IMR-90 (cell line): ENCODE measurements at regions not wholly inside any gene's neighbourhood (a gene's known extent, or its start where the extent isn't known, plus 50 kb on each side); places are given as distances from the start of the nearest gene placed in this dataset.

ENCODE experiments used
- ATAC-seq: fragments of 200-7000 bp; cut with Tn5 transposase; 2 replicates; pipeline ENCODE4 v1.9.1; 2020; ENCODE audit warnings: low read depth, mild to moderate bottlenecking, moderate library complexity
- BruUV-seq: library from RNA; stranded (reverse); fragments of 400-500 nt; replicated peaks from 2 replicates; lab custom pipeline; 2021; lab: Mats Ljungman, UMichigan
- CTCF ChIA-PET: fragments of 300-600 bp; formaldehyde crosslinking; extraction: SDS; loops from one replicate; lab custom pipeline; 2021; ENCODE audit warnings: antibody characterized with exemption; lab: Yijun Ruan, JAX
- POLR2A ChIA-PET: fragments of 300-600 bp; sonication (Branson Sonifier 250); formaldehyde crosslinking; loops from one replicate; lab custom pipeline; 2022; ENCODE audit warnings: antibody characterized with exemption; ENCODE audit not compliant: unreplicated experiment; lab: Charles Lee
- DNase-seq: peaks from one replicate; pipeline ENCODE4 v3.0.0; 2013
- H2AFZ ChIP-seq: replicated peaks from 2 replicates; pipeline ENCODE3; 2013; ENCODE audit warnings: low read length, mild to moderate bottlenecking; ENCODE audit not compliant: poor library complexity
- H2AK5ac ChIP-seq: 2 replicates; pipeline ENCODE4 v1.6.1; 2013; ENCODE audit warnings: low read depth, low read length, inconsistent platforms
- H2AK9ac ChIP-seq: replicated peaks from 2 replicates; pipeline ENCODE3; 2013; ENCODE audit warnings: mild to moderate bottlenecking, low read depth, low read length, moderate library complexity; ENCODE audit not compliant: poor library complexity
- H2BK120ac ChIP-seq: 2 replicates; pipeline ENCODE4 v1.6.1; 2013; ENCODE audit warnings: low read depth, low read length, inconsistent platforms
- H2BK15ac ChIP-seq: 3 replicates; pipeline ENCODE4 v1.6.1; 2013; ENCODE audit warnings: low read depth, low read length, inconsistent platforms
- H2BK20ac ChIP-seq: 2 replicates; pipeline ENCODE4 v1.6.1; 2013; ENCODE audit warnings: low read depth, mild to moderate bottlenecking, inconsistent platforms, low read length, moderate library complexity
- H2BK5ac ChIP-seq: 2 replicates; pipeline ENCODE4 v1.6.1; 2013; ENCODE audit warnings: mild to moderate bottlenecking, low read depth, low read length, inconsistent platforms; ENCODE audit not compliant: poor library complexity, severe bottlenecking
- H3K14ac ChIP-seq: replicated peaks from 2 replicates; pipeline ENCODE4 v1.6.1; 2013; ENCODE audit warnings: low read depth, low read length, inconsistent platforms
- H3K18ac ChIP-seq: 2 replicates; pipeline ENCODE4 v1.6.1; 2013; ENCODE audit warnings: low read depth, low read length, control low read depth
- H3K23ac ChIP-seq: 2 replicates; pipeline ENCODE4 v1.6.1; 2013; ENCODE audit warnings: low read depth, low read length, inconsistent platforms
- H3K27ac ChIP-seq: 2 replicates; pipeline ENCODE4 v1.5.1; 2013; ENCODE audit warnings: mild to moderate bottlenecking, control low read depth, low read length; ENCODE audit not compliant: insufficient read depth
- H3K27me3 ChIP-seq: 2 replicates; pipeline ENCODE4 v1.6.1; 2013; ENCODE audit warnings: low read length; ENCODE audit not compliant: control insufficient read depth, insufficient read depth
- H3K36me3 ChIP-seq: 2 replicates; pipeline ENCODE4 v1.6.1; 2013; ENCODE audit warnings: low read length, mixed read lengths; ENCODE audit not compliant: control insufficient read depth, insufficient read depth
- H3K4ac ChIP-seq: 2 replicates; pipeline ENCODE4 v1.6.1; 2013; ENCODE audit warnings: low read depth, low read length, inconsistent platforms
- H3K4me1 ChIP-seq: 2 replicates; pipeline ENCODE4 v1.6.1; 2013; ENCODE audit warnings: low read length, mixed read lengths; ENCODE audit not compliant: control insufficient read depth, insufficient read depth
- H3K4me2 ChIP-seq: 2 replicates; pipeline ENCODE4 v1.6.1; 2013; ENCODE audit warnings: low read depth, mild to moderate bottlenecking, control low read depth, low read length, moderate library complexity
- H3K4me3 ChIP-seq: 2 replicates; pipeline ENCODE4 v1.5.1; 2013; ENCODE audit warnings: low read depth, mild to moderate bottlenecking, control low read depth, low read length, moderate library complexity; ENCODE audit not compliant: insufficient read depth
- H3K56ac ChIP-seq: 2 replicates; pipeline ENCODE4 v1.6.1; 2013; ENCODE audit warnings: low read length, inconsistent platforms; ENCODE audit not compliant: insufficient read depth; ENCODE audit errors: extremely low read depth
- H3K79me1 ChIP-seq, 2 experiments: 2 replicates each; pipeline ENCODE4 v1.6.1; 2013; ENCODE audit warnings: low read length in 2 of 2, inconsistent platforms in 1 of 2, low read depth in 1 of 2
- H3K9ac ChIP-seq: 2 replicates; pipeline ENCODE4 v1.6.1; 2013; ENCODE audit warnings: low read depth, low read length, control low read depth
- H3K9me1 ChIP-seq: 2 replicates; pipeline ENCODE4 v1.6.1; 2013; ENCODE audit warnings: low read length, inconsistent platforms; ENCODE audit not compliant: insufficient read depth
- H3K9me3 ChIP-seq: 2 replicates; pipeline ENCODE4 v1.6.1; 2013; ENCODE audit warnings: low read length; ENCODE audit not compliant: control insufficient read depth, insufficient read depth
- H4K20me1 ChIP-seq: 2 replicates; pipeline ENCODE4 v1.6.1; 2013; ENCODE audit warnings: low read length, inconsistent platforms; ENCODE audit not compliant: insufficient read depth
- H4K5ac ChIP-seq: 2 replicates; pipeline ENCODE4 v1.6.1; 2013; ENCODE audit warnings: mild to moderate bottlenecking, low read depth, low read length, control low read depth
- H4K8ac ChIP-seq, 2 experiments: 2 replicates each; pipeline ENCODE4 v1.6.1; 2013; ENCODE audit warnings: low read depth in 2 of 2, low read length in 2 of 2, control low read depth in 1 of 2, inconsistent platforms in 1 of 2
- H4K91ac ChIP-seq: 2 replicates; pipeline ENCODE4 v1.6.1; 2013; ENCODE audit warnings: low read depth, low read length, inconsistent platforms; ENCODE audit not compliant: insufficient read depth
- BHLHE40 ChIP-seq: fragments of 150-350 bp; IDR thresholded peaks from 2 replicates; pipeline ENCODE4 v1.6.1; 2016; ENCODE audit warnings: mild to moderate bottlenecking, low read depth, low read length
- CEBPB ChIP-seq: IDR thresholded peaks from 2 replicates; pipeline ENCODE4 v1.6.1; 2012; ENCODE audit warnings: low read depth, low read length, improper control_type of control experiment
- CHD1 ChIP-seq: IDR thresholded peaks from 2 replicates; pipeline ENCODE4 v1.6.1; 2012; ENCODE audit warnings: low read depth, low read length, improper control_type of control experiment
- ELK1 ChIP-seq: fragments of 150-350 bp; IDR thresholded peaks from 2 replicates; pipeline ENCODE4 v1.6.1; 2016; ENCODE audit warnings: low read depth, mild to moderate bottlenecking, low read length, moderate library complexity, borderline replicate concordance
- FOS ChIP-seq: fragments of 150-350 bp; IDR thresholded peaks from 2 replicates; pipeline ENCODE4 v1.6.1; 2016; ENCODE audit warnings: low read depth, low read length
- MAFK ChIP-seq: IDR thresholded peaks from 2 replicates; pipeline ENCODE4 v1.6.1; 2012; ENCODE audit warnings: low read depth, low read length, improper control_type of control experiment
- MXI1 ChIP-seq: IDR thresholded peaks from 2 replicates; pipeline ENCODE4 v1.6.1; 2012; ENCODE audit warnings: low read depth, mild to moderate bottlenecking, low read length, moderate library complexity, borderline replicate concordance
- NFE2L2 ChIP-seq: fragments of 150-350 bp; IDR thresholded peaks from 2 replicates; pipeline ENCODE4 v1.6.1; 2016; ENCODE audit warnings: low read depth, mild to moderate bottlenecking, low read length
- POLR2A ChIP-seq: IDR thresholded peaks from 2 replicates; pipeline ENCODE4 v1.6.1; 2012; ENCODE audit warnings: mild to moderate bottlenecking, low read depth, low read length
- RAD21 ChIP-seq: IDR thresholded peaks from 2 replicates; pipeline ENCODE4 v1.6.1; 2012; ENCODE audit warnings: low read length, improper control_type of control experiment
- RCOR1 ChIP-seq: IDR thresholded peaks from 2 replicates; pipeline ENCODE4 v1.6.1; 2012; ENCODE audit warnings: mild to moderate bottlenecking, low read length, improper control_type of control experiment; ENCODE audit not compliant: insufficient replicate concordance
- RFX5 ChIP-seq: IDR thresholded peaks from 2 replicates; pipeline ENCODE4 v1.8.0; 2012; ENCODE audit warnings: low read depth, mild to moderate bottlenecking, low read length, moderate library complexity
- SMC3 ChIP-seq: fragments of 150-350 bp; IDR thresholded peaks from 2 replicates; pipeline ENCODE4 v1.6.1; 2016; ENCODE audit warnings: low read depth, mild to moderate bottlenecking, antibody characterized with exemption, low read length, moderate library complexity
- WGBS, 2 experiments: methylation state at CpG; one replicate each; pipeline versions ENCODE4 v1.1.5 to v1.1.7; 2013; ENCODE audit warnings: missing lambda C conversion rate in 2 of 2; ENCODE audit not compliant: insufficient read length in 1 of 2; ENCODE audit errors: extremely low coverage in 2 of 2; 5-methylcytosine and 5-hydroxymethylcytosine counted together
- dilution Hi-C: fragments of 300-500 bp; cut with HindIII; formaldehyde crosslinking; loops from one replicate; pipeline ENCODE4 v1.14.3; 2018; ENCODE audit warnings: low sequenced_read_pairs; ENCODE audit not compliant: unreplicated experiment
- in situ Hi-C: fragments of 300-500 bp; cut with MboI; formaldehyde crosslinking; loops from 3 replicates; pipeline ENCODE4 v1.14.3; 2019; ENCODE audit warnings: low sequenced_read_pairs, inconsistent platforms, mixed read lengths
- intact Hi-C: fragments of 100-400 bp; cut with micrococcal nuclease; formaldehyde crosslinking; loops from 2 replicates; pipeline ENCODE4 v1.10.0; 2022
- TF ChIP-seq, protein P1 (sequence below): fragments of 150-350 bp; IDR thresholded peaks from 2 replicates; pipeline ENCODE4 v1.6.1; 2017; ENCODE audit warnings: mild to moderate bottlenecking, antibody characterized with exemption, low read length, low read depth

- Histone ChIP-seq H3K36me3 (no peaks in the 10 kb centered on the region), H3K4ac (no peak overlapping the region), H2BK5ac (no peak overlapping the region), H3K27ac (no peak overlapping the region), H2BK120ac (no peak overlapping the region), H3K4me2 (no peak overlapping the region), H3K14ac (no peak overlapping the region), H4K20me1 (no peaks in the 10 kb centered on the region), H2AK5ac (no peak overlapping the region), H2BK15ac (no peak overlapping the region), H3K56ac (no peak overlapping the region), H3K4me3 (no peak overlapping the region), H2BK20ac (no peak overlapping the region), H3K9me1 (no peaks in the 10 kb centered on the region), H3K9me3 (no peaks in the 10 kb centered on the region), H3K23ac (no peak overlapping the region), H4K5ac (no peak overlapping the region), H3K79me1 (no peaks in the 10 kb centered on the region), H3K27me3 (no peaks in the 10 kb centered on the region), H3K9ac (no peak overlapping the region), H2AFZ (no peak overlapping the region), H2AK9ac (no peak overlapping the region), H3K18ac (no peak overlapping the region), H4K8ac (no peak overlapping the region), H4K91ac (no peak overlapping the region), H3K4me1 (no peaks in the 10 kb centered on the region)
- DNase-seq: peak; percentile 4
- dilution Hi-C loops (no loop called here), intact Hi-C loops (no loop called here), in situ Hi-C loops (no loop called here)
- ChIA-PET POLR2A (interaction anchor here (0.6 kb wide), 1 partner anchor 11 kb away, joined by 3 read pairs; no protein-coding TSS in a partner anchor), CTCF (no interaction called here)
- 23% methylated on average over 2 of the region's 4 CpGs; no CpG with 5 or more reads in 1 of the 2 experiments for WGBS, 2 experiments
- BruUV-seq: no TSS peak
- ATAC-seq: no peak
- no peak for TF ChIP-seq SMC3
- TF ChIP-seq MAFK: no peak
- TF ChIP-seq CHD1: no peak
- TF ChIP-seq, protein P1, sequence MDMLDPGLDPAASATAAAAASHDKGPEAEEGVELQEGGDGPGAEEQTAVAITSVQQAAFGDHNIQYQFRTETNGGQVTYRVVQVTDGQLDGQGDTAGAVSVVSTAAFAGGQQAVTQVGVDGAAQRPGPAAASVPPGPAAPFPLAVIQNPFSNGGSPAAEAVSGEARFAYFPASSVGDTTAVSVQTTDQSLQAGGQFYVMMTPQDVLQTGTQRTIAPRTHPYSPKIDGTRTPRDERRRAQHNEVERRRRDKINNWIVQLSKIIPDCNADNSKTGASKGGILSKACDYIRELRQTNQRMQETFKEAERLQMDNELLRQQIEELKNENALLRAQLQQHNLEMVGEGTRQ: no peak
- no peak for TF ChIP-seq NFE2L2
- no peak for TF ChIP-seq RFX5
- no peak for TF ChIP-seq CEBPB
- no peak for TF ChIP-seq MXI1
- no peak for TF ChIP-seq FOS
- TF ChIP-seq POLR2A: no peak
- TF ChIP-seq BHLHE40: no peak
- no peak for TF ChIP-seq ELK1
- TF ChIP-seq RAD21: no peak
- no peak for TF ChIP-seq RCOR1
Observed at GRCh38 chr10:6995831-6996230, 415.0 kb downstream of the SFMBT2 start.
